PFSK-1 (cell line): ENCODE measurements at regions not wholly inside any gene's neighbourhood (a gene's known extent, or its start where the extent isn't known, plus 50 kb on each side); places are given as distances from the start of the nearest gene placed in this dataset.

Experiments used
- FOXP2 ChIP-seq: optimal IDR thresholded peaks from 2 replicates; pipeline ENCODE3; 2011; ENCODE audit warnings: borderline replicate concordance, control low read depth, inconsistent platforms; ENCODE audit not compliant: insufficient read depth; ENCODE audit errors: extremely low read length, extremely low read depth
- POLR2AphosphoS5 ChIP-seq: IDR thresholded peaks from 2 replicates; pipeline ENCODE4 v1.6.1; 2012; ENCODE audit warnings: low read depth, mild to moderate bottlenecking, control low read depth, low read length, moderate library complexity
- SIN3A ChIP-seq: IDR thresholded peaks from 2 replicates; pipeline ENCODE4 v1.6.1; 2012; ENCODE audit warnings: mild to moderate bottlenecking, low read length, moderate library complexity, borderline replicate concordance; ENCODE audit not compliant: insufficient read depth
- TAF1 ChIP-seq: IDR thresholded peaks from 2 replicates; pipeline ENCODE4 v1.6.1; 2012; ENCODE audit warnings: low read length, control low read depth, borderline replicate concordance; ENCODE audit not compliant: insufficient read depth
- TF ChIP-seq, protein P1 (sequence below), 2 experiments: IDR thresholded peaks; 2 replicates each; pipeline versions ENCODE4 v1.6.1 to v1.8.0; 2011 to 2012; ENCODE audit warnings: low read depth in 2 of 2, low read length in 2 of 2, control low read depth in 1 of 2, inconsistent platforms in 1 of 2, mild to moderate bottlenecking in 1 of 2, moderate library complexity in 1 of 2; ENCODE audit not compliant: insufficient read depth in 1 of 2

DNA sequence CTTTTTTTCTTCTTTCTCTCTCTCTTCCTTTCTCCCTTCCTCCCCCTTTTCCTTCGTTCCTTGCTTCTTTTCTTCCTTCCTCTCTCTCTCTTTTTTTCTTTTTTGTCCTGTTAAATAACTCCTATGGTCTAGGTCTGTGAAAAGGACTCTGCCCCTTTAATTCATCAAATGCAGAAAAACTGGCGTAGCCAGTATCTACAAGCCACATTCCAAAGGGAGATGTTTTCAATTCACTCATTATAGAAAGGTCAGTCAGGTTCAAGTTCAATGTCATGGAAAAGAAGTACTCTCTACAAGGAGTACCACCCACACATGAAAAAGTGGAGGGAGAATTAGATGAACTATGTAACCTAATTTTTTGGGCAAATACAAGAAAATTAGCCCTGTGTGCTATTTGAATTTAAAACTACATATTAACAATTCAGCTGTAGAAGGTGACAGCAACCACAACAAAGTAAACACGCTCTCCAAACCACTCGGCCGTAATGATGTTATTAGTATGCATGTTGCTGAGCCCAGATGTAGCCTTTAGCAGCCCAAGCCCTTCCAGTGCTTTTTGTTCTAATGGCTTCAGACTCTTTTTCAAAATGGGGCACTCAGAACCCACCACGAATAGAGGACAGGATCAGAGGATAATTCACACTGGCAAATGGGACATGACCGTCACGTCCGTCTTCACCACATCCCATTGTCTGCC is 735.4 kb upstream of the FANCL start:
- no peak for TF ChIP-seq TAF1
- TF ChIP-seq FOXP2: no peak
- no peak for TF ChIP-seq POLR2AphosphoS5
- no peak for TF ChIP-seq SIN3A
- TF ChIP-seq, protein P1, sequence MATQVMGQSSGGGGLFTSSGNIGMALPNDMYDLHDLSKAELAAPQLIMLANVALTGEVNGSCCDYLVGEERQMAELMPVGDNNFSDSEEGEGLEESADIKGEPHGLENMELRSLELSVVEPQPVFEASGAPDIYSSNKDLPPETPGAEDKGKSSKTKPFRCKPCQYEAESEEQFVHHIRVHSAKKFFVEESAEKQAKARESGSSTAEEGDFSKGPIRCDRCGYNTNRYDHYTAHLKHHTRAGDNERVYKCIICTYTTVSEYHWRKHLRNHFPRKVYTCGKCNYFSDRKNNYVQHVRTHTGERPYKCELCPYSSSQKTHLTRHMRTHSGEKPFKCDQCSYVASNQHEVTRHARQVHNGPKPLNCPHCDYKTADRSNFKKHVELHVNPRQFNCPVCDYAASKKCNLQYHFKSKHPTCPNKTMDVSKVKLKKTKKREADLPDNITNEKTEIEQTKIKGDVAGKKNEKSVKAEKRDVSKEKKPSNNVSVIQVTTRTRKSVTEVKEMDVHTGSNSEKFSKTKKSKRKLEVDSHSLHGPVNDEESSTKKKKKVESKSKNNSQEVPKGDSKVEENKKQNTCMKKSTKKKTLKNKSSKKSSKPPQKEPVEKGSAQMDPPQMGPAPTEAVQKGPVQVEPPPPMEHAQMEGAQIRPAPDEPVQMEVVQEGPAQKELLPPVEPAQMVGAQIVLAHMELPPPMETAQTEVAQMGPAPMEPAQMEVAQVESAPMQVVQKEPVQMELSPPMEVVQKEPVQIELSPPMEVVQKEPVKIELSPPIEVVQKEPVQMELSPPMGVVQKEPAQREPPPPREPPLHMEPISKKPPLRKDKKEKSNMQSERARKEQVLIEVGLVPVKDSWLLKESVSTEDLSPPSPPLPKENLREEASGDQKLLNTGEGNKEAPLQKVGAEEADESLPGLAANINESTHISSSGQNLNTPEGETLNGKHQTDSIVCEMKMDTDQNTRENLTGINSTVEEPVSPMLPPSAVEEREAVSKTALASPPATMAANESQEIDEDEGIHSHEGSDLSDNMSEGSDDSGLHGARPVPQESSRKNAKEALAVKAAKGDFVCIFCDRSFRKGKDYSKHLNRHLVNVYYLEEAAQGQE (IDR thresholded peaks at IDR 0.05; ENCODE audit: insufficient read depth in 1 of 2, low read depth in 2 of 2, low read length in 2 of 2): no peak

DNA sequence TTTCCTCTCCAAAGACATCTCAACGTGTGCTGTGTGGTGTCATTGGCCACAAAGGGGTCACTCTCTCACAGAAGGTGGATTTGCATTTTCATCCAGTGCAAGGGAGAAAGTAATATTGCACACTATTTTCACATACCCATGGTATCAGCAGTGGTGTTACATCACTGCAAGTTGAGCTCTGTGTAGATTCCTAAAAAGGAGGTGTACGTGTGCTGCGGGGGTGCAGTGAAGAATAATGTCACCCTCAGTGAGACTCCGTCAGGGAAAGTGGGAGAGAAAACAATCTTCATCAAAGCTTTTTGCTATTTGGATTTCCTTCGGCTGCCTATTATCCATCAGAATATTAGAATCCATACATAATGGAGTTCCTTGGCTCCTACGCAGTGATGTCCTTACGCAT is 733.8 kb upstream of the FANCL start:
- TF ChIP-seq, protein P1 (IDR thresholded peaks at IDR 0.05; ENCODE audit: insufficient read depth in 1 of 2, low read depth in 2 of 2, low read length in 2 of 2): no peak
- TF ChIP-seq TAF1: no peak

DNA sequence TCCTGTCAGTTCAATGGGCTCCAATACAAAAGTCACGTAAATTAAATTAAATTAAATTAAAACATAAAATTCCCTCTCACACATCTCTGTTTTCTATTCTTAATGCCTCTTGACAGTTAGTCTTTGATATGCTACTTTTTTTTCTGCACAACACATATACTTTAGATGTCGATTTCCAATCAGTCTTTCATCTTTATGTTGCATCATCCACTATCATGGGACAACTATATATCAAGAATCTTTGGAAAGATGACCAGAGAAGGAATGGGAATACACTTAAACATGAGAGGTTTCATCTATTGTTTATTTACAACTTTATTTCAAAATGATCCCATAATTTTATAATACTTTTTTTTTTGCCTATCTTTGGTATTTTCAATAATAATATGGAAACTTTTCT is 733.3 kb upstream of the FANCL start:
- TF ChIP-seq POLR2AphosphoS5 (no peak), SIN3A (no peak), TAF1 (no peak), FOXP2 (no peak)
- TF ChIP-seq, protein P1 (IDR thresholded peaks at IDR 0.05; ENCODE audit: insufficient read depth in 1 of 2, low read depth in 2 of 2, low read length in 2 of 2): no peak

DNA sequence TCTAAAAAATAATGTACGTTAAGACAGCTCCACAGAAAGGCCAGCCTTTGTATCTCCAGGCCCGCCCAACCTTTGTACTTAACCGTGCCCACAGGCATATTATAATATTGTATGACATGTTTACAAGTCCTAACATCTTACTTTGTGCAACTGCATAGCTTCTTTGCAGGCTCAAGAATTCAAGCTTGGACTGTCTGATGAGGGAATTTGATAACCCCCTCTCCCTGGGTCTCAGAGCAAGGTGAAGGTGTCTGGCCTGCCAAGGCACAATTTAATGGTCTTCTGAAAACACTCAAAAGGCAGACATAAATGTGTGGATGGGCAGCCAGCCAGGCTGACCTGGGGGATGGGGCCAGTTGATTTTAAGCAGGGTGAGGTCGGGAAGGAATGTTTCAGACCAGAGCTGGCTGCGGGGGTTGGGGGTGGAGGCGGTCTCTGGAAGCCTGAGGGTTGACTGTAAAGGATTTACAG is 732.7 kb upstream of the FANCL start:
- no peak for TF ChIP-seq TAF1
- TF ChIP-seq, protein P1 (IDR thresholded peaks at IDR 0.05; ENCODE audit: insufficient read depth in 1 of 2, low read depth in 2 of 2, low read length in 2 of 2): no peak

DNA sequence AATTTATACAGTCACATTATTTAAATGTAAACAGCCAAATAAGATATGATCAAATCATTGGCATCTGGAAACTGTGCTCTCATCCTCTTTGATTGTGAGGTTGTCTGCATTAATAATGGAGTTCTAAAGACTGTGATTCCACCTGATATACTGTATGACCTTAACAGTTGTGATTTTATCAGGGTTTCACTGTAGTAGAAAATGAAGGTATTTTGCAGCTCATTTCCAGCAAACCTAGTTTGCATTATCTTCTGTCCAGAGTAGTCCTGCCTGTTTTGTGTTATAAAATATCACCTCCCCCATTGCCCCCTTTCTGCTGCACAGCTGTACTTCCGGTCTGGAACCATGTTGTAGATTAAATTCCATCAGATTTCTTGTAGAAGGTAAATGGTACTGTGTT is 731.6 kb upstream of the FANCL start:
- no peak for TF ChIP-seq SIN3A
- TF ChIP-seq POLR2AphosphoS5: no peak
- no peak for TF ChIP-seq TAF1
- TF ChIP-seq FOXP2: no peak
- TF ChIP-seq, protein P1 (IDR thresholded peaks at IDR 0.05; ENCODE audit: insufficient read depth in 1 of 2, low read depth in 2 of 2, low read length in 2 of 2): no peak
